Jurkat, Clone E6-1 (cell line): ENCODE measurements at regions not wholly inside any gene's neighbourhood (a gene's known extent, or its start where the extent isn't known, plus 50 kb on each side); places are given as distances from the start of the nearest gene placed in this dataset.
A peak's percentile ranks its signal among the peaks of the same experiment; 100 is the strongest.

Experiments
- DNase-seq: peaks from one replicate; pipeline ENCODE4 v3.0.0-alpha.2; 2011; ENCODE audit warnings: low read depth, low spot score
- H3K4me3 ChIP-seq: 2 replicates; pipeline ENCODE4 v1.5.1; 2011; ENCODE audit warnings: mild to moderate bottlenecking, low read length, control low read depth, moderate library complexity

- H3K4me3 ChIP-seq = no peak overlapping the region
- DNase-seq = no peak
Measured at GRCh38 chr11:92316106-92316809, 91.6 kb downstream of the FAT3 start.

DNA sequence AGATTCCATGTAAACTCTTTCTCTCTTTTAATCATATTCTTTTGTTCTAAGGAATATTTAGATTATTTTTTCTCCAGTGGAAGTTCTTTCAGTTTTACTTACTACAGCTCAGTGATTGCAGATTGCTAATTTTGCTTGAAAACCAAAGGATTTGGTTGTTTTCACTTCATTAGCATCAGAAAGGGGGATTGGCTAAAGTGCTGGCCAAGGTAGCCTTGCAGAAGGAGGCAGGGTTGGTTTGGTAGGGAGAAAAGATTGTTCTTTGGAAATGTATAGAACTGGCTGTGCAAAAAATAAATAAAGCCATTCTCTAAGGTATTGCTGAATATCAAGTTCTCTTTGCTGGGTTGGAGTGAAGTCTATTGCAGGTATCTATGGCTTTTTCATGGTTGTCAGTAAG, 92.6 kb downstream of the FAT3 start:
- H3K4me3 ChIP-seq = no peak overlapping the region
- no peak for DNase-seq

DNA sequence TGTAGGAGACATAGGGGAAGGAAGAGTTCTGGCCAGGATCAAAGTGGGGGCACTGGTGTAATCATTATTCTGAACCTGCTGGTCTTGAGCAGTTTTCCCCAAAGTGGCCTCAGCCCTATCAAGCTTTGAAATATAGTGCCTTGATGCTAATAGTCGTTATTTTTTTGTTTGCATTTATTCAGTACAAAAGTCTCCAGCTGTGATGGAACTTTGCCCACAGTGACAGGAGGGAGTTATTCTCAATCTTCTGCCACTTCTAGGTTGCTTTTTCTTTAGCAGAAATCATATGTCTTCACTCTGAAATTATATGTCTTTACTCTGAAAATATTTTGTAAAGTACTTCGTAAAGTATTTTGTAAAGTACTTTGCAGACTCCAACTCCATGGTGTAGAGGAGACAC, 93.1 kb downstream of the FAT3 start:
- no peak for DNase-seq
- H3K4me3 ChIP-seq = no peak overlapping the region

GRCh38 chr11:92322225-92322624, 97.6 kb downstream of the FAT3 start:
- no peak overlapping the region for H3K4me3 ChIP-seq
- DNase-seq = no peak

DNA sequence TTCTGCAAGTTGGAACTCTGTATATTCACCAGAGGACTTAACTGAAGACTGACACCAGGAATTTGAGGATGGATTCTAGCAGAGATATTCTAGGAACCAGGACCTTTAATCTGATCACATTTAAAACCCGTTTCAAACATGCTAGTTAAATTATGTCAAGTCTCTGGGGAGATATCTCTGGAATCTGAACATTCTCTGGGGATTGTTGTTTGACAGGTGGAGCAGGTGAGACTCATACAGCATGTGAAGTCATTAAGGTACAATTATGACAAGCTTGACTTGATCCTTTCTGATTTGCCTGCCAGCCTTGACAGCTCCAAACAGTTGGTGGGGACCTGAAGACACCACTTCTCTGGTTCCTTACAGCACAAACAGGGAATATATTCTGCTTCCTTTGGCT, 100.3 kb downstream of the FAT3 start:
- no peak overlapping the region for H3K4me3 ChIP-seq

DNA sequence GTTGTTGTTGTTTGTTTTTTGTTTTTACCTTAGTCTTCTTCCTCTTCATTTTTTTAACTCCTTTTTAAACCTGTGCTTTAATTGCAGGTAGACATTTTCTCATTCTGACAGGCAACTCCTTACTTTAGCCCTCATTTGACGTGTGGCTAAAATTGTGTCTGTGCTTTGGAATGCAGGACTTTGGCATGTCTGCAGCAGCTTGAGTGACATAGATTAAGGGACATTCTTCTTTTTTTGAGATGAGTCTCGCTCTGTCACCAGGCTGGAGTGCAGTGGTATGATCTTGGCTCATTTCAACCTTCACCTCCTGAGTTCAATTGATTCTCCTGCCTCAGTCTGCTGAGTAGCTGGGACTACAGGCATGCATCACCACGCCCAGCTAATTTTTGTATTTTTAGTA, 100.8 kb downstream of the FAT3 start:
- no peak overlapping the region for H3K4me3 ChIP-seq
- DNase-seq = no peak

More for the DNA sequence above, 100.3 kb downstream of the FAT3 start:
- DNase-seq = no peak

GRCh38 chr11:92329137-92329536, 104.5 kb downstream of the FAT3 start:
- DNase-seq = no peak
- no peak overlapping the region for H3K4me3 ChIP-seq

GRCh38 chr11:92329646-92330045, 105.0 kb downstream of the FAT3 start:
- H3K4me3 ChIP-seq = no peak overlapping the region
- DNase-seq = no peak

DNA sequence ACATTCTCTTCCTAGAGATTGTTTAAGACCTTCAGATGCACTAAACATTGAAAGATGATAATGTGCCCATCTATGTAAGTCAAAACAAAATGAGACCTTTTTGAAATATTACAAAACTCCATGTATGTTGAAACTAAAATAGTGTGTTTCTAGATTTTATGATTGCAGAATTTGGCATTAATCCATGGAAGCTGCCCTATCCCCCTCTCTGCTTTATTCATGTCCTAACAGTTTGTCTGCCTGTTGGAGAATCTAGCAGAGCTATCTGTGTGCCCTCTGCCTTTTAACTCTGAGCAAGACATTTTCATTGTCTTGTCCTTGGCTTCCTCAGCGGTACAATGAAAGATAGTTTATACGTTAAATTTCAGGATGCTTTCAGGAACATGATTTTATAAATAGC, 105.5 kb downstream of the FAT3 start:
- no peak overlapping the region for H3K4me3 ChIP-seq
- DNase-seq = no peak

- no peak overlapping the region for H3K4me3 ChIP-seq
- DNase-seq = no peak
Measured at GRCh38 chr11:92332986-92333385, 108.4 kb downstream of the FAT3 start.

- no peak overlapping the region for H3K4me3 ChIP-seq
- DNase-seq = peak; percentile 15
Measured at GRCh38 chr11:92340839-92341238, 116.2 kb downstream of the FAT3 start.

DNA sequence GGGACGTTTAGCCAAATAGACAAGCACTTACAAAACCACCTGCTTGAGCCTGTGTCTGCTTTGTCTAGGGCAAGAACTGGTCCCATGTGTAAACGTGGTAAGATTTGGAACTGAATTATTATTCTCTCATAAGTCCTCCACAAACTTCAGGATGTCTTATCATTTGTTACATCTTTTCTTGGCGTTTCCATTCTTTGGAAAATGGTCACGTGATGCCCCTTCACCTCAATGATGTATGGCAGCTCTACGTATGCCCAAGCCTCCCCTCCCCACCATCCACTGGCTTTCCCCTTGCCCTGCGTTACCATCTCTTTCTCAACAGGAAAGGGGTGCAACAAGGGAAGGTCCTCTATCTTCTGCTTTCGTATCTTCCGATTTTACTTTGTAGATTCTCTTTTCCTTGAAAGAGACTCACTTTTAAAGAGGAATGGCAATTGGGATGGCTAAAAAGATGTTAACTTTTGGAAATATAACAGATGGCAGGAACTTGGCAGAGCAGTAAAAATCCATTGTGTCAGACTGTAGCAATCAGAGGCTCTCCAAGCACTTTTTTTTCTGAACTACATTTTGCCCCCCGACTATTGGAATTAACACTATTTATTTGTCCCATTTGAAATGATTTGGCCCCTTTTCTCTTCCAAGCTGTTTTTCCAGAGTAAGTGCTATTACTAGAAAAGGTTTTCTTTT, 117.6 kb downstream of the FAT3 start:
- H3K4me3 ChIP-seq = no peak overlapping the region
- no peak for DNase-seq

- DNase-seq = no peak
Measured at GRCh38 chr11:92342886-92343285, 118.3 kb downstream of the FAT3 start.

DNA sequence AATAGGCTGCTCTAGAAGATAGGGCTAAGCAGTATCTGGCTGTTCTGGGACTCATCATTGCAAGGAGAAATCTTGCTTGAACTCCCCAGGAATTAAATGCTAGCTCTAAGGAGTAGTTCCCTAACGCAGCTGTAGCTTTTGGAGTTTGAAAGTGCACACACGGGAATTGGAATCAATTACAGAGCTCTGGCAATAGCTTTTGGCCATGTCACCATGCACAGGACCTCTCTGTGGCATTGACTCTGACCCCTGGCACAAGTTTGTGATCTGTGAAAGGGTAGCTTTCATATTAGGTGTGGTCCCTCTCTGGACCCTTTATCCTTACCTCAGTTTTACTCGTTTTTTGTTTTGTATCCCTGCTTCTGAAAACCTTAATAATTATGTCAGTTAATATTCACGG, 121.6 kb downstream of the FAT3 start:
- DNase-seq = no peak
- H3K4me3 ChIP-seq = no peak overlapping the region

More at GRCh38 chr11:92342886-92343285, 118.3 kb downstream of the FAT3 start:
- no peak overlapping the region for H3K4me3 ChIP-seq

DNA sequence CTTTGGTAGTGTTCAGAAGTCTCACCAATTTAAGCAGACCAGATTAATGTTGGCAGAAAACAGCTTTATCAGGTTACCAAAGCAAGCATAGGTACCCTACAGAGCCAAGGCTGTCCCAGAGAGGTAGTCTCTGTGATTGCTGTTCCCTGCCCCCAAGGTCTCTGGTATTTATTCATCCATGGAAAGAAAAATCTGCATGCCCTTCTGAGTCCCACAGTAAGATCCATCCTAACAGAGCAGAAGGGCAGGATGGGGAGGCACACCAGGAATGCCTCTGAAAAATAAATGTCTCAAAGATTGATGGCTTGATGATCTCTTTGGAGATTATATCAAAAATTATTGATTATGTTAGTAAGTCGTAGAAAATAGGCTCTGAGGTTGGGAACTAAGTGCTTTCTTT, 122.8 kb downstream of the FAT3 start:
- no peak overlapping the region for H3K4me3 ChIP-seq
- DNase-seq = no peak

DNA sequence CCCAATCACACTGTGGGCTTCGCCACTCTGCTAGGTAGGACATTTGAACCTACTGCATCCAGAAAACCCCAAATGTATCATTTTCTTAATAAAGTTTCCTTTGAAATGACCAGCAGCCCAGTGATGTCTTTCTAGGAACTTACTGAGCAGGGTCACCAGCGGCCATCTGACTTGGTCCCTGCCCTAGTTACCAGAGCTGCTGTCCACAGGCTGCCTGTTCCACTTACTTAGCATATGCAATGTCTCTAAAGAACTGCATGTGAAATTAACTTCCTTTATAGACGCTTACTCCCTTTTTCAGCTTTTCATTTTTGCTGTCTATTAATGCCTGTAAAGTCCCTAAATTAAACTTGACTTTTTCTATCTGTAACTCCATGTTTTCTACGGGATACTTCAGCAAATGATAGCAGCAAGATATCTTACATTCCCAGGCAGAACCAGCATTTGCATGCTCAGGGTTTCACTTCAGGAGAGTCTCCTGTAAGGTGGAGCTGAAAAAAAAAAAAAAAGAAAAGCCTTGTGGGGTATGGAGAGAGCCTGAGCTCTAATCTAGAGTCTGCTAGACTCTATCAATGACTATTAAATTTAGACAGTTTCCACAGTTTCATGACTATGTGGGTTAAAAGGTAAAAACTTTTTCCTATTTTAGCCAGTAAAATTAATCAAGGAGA, 125.0 kb downstream of the FAT3 start:
- no peak for DNase-seq
- H3K4me3 ChIP-seq = no peak overlapping the region

- no peak overlapping the region for H3K4me3 ChIP-seq
- DNase-seq = no peak
Measured at GRCh38 chr11:92357344-92357743, 132.7 kb downstream of the FAT3 start.

DNA sequence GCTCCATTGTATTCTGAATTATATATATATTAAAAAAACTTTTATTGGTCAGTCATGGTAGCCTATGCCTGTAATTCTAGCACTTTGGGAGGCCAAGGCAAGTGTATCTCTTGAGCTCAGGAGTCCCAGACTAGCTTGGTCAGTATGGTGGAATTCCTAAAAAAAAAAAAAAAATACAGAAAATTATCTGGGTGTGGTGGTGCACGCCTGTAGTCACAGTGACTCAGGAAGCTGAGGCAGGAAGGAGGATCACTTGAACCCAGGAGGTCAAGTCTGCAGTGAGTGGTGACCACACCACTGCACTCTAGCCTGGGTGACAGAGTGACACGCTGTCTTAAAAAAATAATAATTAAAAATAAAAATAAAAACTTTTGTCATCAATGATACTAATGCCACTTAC, 133.2 kb downstream of the FAT3 start:
- DNase-seq = no peak

DNA sequence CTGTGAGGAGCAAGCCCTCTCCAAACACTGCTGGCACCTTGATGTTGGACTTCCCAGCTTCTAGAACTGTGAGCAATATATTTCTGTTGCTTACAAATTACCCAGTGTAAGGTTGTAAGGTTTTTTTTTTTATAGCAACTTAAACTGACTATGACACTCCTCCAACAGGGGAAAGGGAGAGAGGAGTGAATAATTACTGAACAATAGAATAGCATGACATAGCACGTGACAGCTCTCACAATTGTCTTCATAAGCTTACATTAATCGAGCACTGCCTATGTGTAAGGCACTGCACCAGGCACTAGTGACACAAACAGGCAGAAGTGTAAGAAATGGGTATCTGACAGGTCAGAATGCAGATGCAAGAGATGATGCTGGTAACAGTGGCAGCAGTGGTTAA, 136.9 kb downstream of the FAT3 start:
- no peak for DNase-seq
- H3K4me3 ChIP-seq = no peak overlapping the region

More for the DNA sequence above, 133.2 kb downstream of the FAT3 start:
- no peak overlapping the region for H3K4me3 ChIP-seq

DNA sequence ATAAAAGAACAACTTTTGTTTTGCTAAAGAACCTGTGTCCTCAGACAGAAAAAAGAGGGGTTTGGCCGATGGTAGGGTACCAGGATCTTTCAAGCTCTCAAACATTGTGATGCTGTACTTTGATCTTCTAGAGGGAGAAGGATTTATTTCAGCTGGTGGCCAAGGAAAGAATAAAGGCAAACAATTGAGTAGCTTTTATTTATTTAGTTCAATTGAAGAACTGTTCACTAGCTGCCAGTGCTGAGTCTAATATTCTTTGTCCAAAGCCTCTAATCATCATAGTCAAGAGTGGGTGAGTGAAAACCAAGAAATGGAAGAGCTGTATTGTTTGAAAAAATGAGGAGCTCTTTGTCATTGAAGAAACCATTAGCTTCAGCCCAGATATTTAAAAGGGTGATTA, 138.4 kb downstream of the FAT3 start:
- no peak for DNase-seq
- no peak overlapping the region for H3K4me3 ChIP-seq
